ENCODE measurements at regions not wholly inside any gene's neighbourhood (a gene's known extent, or its start where the extent isn't known, plus 50 kb on each side); places are given as distances from the start of the nearest gene placed in this dataset.
"Not testable (repeated sequence)": the region's sequence is repeated elsewhere in the genome, so short reads cannot be mapped to it uniquely, and the experiment has no call there.

GRCh38 chr16:88321635-88322499 lies 60.9 kb upstream of the ZNF469 start:
- DNase-seq (ENCODE audit: low spot score) = no peak

- no peak for DNase-seq (ENCODE audit: low spot score)
These were observed 60.2 kb upstream of the ZNF469 start for GRCh38 chr16:88322500-88322970.

GRCh38 chr16:88323041-88323440 lies 59.7 kb upstream of the ZNF469 start:
- DNase-seq (ENCODE audit: low spot score) = no peak

- DNase-seq (ENCODE audit: low spot score) = no peak
These were observed 59.0 kb upstream of the ZNF469 start for GRCh38 chr16:88323546-88324330.

GRCh38 chr16:88325087-88325750 lies 57.5 kb upstream of the ZNF469 start:
- no peak for DNase-seq (ENCODE audit: low spot score)

- DNase-seq (ENCODE audit: low spot score) = no peak
These were observed 56.8 kb upstream of the ZNF469 start for GRCh38 chr16:88325976-88326375.

GRCh38 chr16:88326611-88327485 lies 55.9 kb upstream of the ZNF469 start:
- DNase-seq (ENCODE audit: low spot score) = no peak

- no peak for DNase-seq (ENCODE audit: low spot score)
These were observed 55.0 kb upstream of the ZNF469 start for GRCh38 chr16:88327561-88328312.

GRCh38 chr16:88328313-88328980 lies 54.3 kb upstream of the ZNF469 start:
- no peak for DNase-seq (ENCODE audit: low spot score)

GRCh38 chr16:88329726-88330700 lies 52.7 kb upstream of the ZNF469 start:
- no peak for DNase-seq (ENCODE audit: low spot score)

- no peak for DNase-seq (ENCODE audit: low spot score)
These were observed 51.5 kb upstream of the ZNF469 start for GRCh38 chr16:88330971-88331890.

GRCh38 chr16:88331989-88332920 lies 50.5 kb upstream of the ZNF469 start:
- DNase-seq (ENCODE audit: low spot score) = peak; percentile 62

- DNase-seq (ENCODE audit: low spot score) = not testable (repeated sequence)
These were observed 49.6 kb upstream of the ZNF469 start for GRCh38 chr16:88332921-88333825.

Data from LoVo (cell line).